HUES64 (cell line): ENCODE measurements at regions not wholly inside any gene's neighbourhood (a gene's known extent, or its start where the extent isn't known, plus 50 kb on each side); places are given as distances from the start of the nearest gene placed in this dataset.

Experiments used
- H3K27ac ChIP-seq: 2 replicates; pipeline ENCODE4 v1.7.0; 2013; ENCODE audit warnings: low read depth, low read length, inconsistent platforms
- H3K27me3 ChIP-seq: 2 replicates; pipeline ENCODE4 v1.6.1; 2013; ENCODE audit warnings: mild to moderate bottlenecking, low read length; ENCODE audit not compliant: insufficient read depth
- H3K36me3 ChIP-seq: 2 replicates; pipeline ENCODE4 v1.6.1; 2013; ENCODE audit warnings: mild to moderate bottlenecking, low read length; ENCODE audit not compliant: insufficient read depth
- H3K4me1 ChIP-seq: 2 replicates; pipeline ENCODE4 v1.6.1; 2013; ENCODE audit warnings: mild to moderate bottlenecking, low read length, moderate library complexity; ENCODE audit not compliant: insufficient read depth
- H3K4me3 ChIP-seq: 2 replicates; pipeline ENCODE4 v1.5.1; 2013; ENCODE audit warnings: mild to moderate bottlenecking, low read length, moderate library complexity
- H3K9ac ChIP-seq: 2 replicates; pipeline ENCODE4 v1.6.1; 2013; ENCODE audit warnings: mild to moderate bottlenecking, low read depth, low read length
- H3K9me3 ChIP-seq: 2 replicates; pipeline ENCODE4 v1.6.1; 2013; ENCODE audit warnings: low read depth, low read length; ENCODE audit not compliant: insufficient read depth
- WGBS: fragments of 150-250, 120-280 bp; methylation state at CpG from one replicate; pipeline ENCODE4 v1.1.7; 2013; ENCODE audit warnings: missing lambda C conversion rate; 5-methylcytosine and 5-hydroxymethylcytosine counted together

GRCh38 chr2:204257781-204258180 is 287.5 kb upstream of the PARD3B start:
- Histone ChIP-seq H3K36me3 (no peaks in the 10 kb centered on the region), H3K9me3 (no peaks in the 10 kb centered on the region), H3K4me3 (no peak overlapping the region), H3K4me1 (peaks cover 25% of the 10 kb centered on the region), H3K27me3 (no peaks in the 10 kb centered on the region), H3K27ac (no peak overlapping the region), H3K9ac (no peak overlapping the region)
- 96% methylated on average over 5 of the region's 5 CpGs for WGBS

GRCh38 chr2:204258890-204259289 is 286.4 kb upstream of the PARD3B start:
- Histone ChIP-seq H3K9me3 (no peaks in the 10 kb centered on the region), H3K27me3 (no peaks in the 10 kb centered on the region), H3K4me3 (no peak overlapping the region), H3K4me1 (peaks cover 28% of the 10 kb centered on the region), H3K27ac (no peak overlapping the region), H3K9ac (no peak overlapping the region), H3K36me3 (no peaks in the 10 kb centered on the region)

- H3K9me3 ChIP-seq, result no peaks in the 10 kb centered on the region
- peak overlapping the region; percentile 19; the same call in 1 of the 2 replicates for H3K9ac ChIP-seq
- 36% methylated on average over 9 of the region's 9 CpGs for WGBS
- H3K27ac ChIP-seq, result no peak overlapping the region
- no peak overlapping the region for H3K4me3 ChIP-seq
- peaks cover 40% of the 10 kb centered on the region for H3K4me1 ChIP-seq
- H3K36me3 ChIP-seq, result no peaks in the 10 kb centered on the region
- no peaks in the 10 kb centered on the region for H3K27me3 ChIP-seq
Observed at GRCh38 chr2:204260162-204260877, 285.0 kb upstream of the PARD3B start.

- Histone ChIP-seq H3K27me3 (no peaks in the 10 kb centered on the region), H3K9ac (no peak overlapping the region), H3K4me1 (peaks cover 43% of the 10 kb centered on the region), H3K4me3 (no peak overlapping the region), H3K27ac (no peak overlapping the region), H3K9me3 (no peaks in the 10 kb centered on the region), H3K36me3 (no peaks in the 10 kb centered on the region)
- 83% methylated on average over 2 of the region's 2 CpGs for WGBS
Observed at GRCh38 chr2:204260901-204261300, 284.4 kb upstream of the PARD3B start.

GRCh38 chr2:204261846-204262245 is 283.4 kb upstream of the PARD3B start:
- 78% methylated on average over 4 of the region's 4 CpGs for WGBS
- Histone ChIP-seq H3K4me3 (no peak overlapping the region), H3K4me1 (peaks cover 43% of the 10 kb centered on the region), H3K27ac (no peak overlapping the region), H3K9me3 (no peaks in the 10 kb centered on the region), H3K9ac (no peak overlapping the region), H3K36me3 (no peaks in the 10 kb centered on the region), H3K27me3 (no peaks in the 10 kb centered on the region)

- no peak overlapping the region for H3K27ac ChIP-seq
Observed at GRCh38 chr2:204264085-204264553, 281.2 kb upstream of the PARD3B start.

GRCh38 chr2:204264621-204265140 is 280.6 kb upstream of the PARD3B start:
- no peaks in the 10 kb centered on the region for H3K9me3 ChIP-seq
- no peak overlapping the region; the same call in 1 of the 2 replicates for H3K27ac ChIP-seq
- no peak overlapping the region; the same call in 1 of the 2 replicates for H3K9ac ChIP-seq
- H3K4me3 ChIP-seq, result no peak overlapping the region
- H3K4me1 ChIP-seq, result peaks cover 33% of the 10 kb centered on the region
- H3K27me3 ChIP-seq, result no peaks in the 10 kb centered on the region
- 77% methylated on average over 5 of the region's 5 CpGs for WGBS
- no peaks in the 10 kb centered on the region for H3K36me3 ChIP-seq

More at GRCh38 chr2:204264085-204264553, 281.2 kb upstream of the PARD3B start:
- Histone ChIP-seq H3K27me3 (no peaks in the 10 kb centered on the region), H3K4me3 (no peak overlapping the region), H3K4me1 (peaks cover 36% of the 10 kb centered on the region), H3K9me3 (no peaks in the 10 kb centered on the region), H3K9ac (peak overlapping the region; percentile 15; the same call in 1 of the 2 replicates), H3K36me3 (no peaks in the 10 kb centered on the region)
- WGBS, result 52% methylated on average over 16 of the region's 16 CpGs

- H3K9me3 ChIP-seq, result peaks cover 7% of the 10 kb centered on the region
- 92% methylated on average over 7 of the region's 7 CpGs for WGBS
- H3K4me3 ChIP-seq, result no peak overlapping the region
- no peaks in the 10 kb centered on the region for H3K36me3 ChIP-seq
- no peak overlapping the region for H3K27ac ChIP-seq
- H3K27me3 ChIP-seq, result no peaks in the 10 kb centered on the region
- H3K9ac ChIP-seq, result no peak overlapping the region
- H3K4me1 ChIP-seq, result peaks cover 28% of the 10 kb centered on the region
Observed at GRCh38 chr2:204265681-204266181, 279.5 kb upstream of the PARD3B start.

- H3K27me3 ChIP-seq, result no peaks in the 10 kb centered on the region
- H3K4me1 ChIP-seq, result peaks cover 31% of the 10 kb centered on the region
- WGBS, result 97% methylated on average over 5 of the region's 5 CpGs
- peaks cover 10% of the 10 kb centered on the region for H3K9me3 ChIP-seq
- H3K4me3 ChIP-seq, result no peak overlapping the region
- H3K36me3 ChIP-seq, result no peaks in the 10 kb centered on the region
- no peak overlapping the region for H3K9ac ChIP-seq
- no peak overlapping the region for H3K27ac ChIP-seq
Observed at GRCh38 chr2:204268458-204268857, 276.8 kb upstream of the PARD3B start.

- Histone ChIP-seq H3K27ac (no peak overlapping the region), H3K4me1 (peaks cover 33% of the 10 kb centered on the region), H3K27me3 (no peaks in the 10 kb centered on the region), H3K9ac (no peak overlapping the region), H3K9me3 (peaks cover 10% of the 10 kb centered on the region), H3K36me3 (no peaks in the 10 kb centered on the region), H3K4me3 (no peak overlapping the region)
- WGBS, result 87% methylated on average over 3 of the region's 3 CpGs
Observed at GRCh38 chr2:204268971-204269370, 276.3 kb upstream of the PARD3B start.

- peak overlapping the region; percentile 86 for H3K27ac ChIP-seq
- peaks cover 26% of the 10 kb centered on the region for H3K4me1 ChIP-seq
- H3K36me3 ChIP-seq, result no peaks in the 10 kb centered on the region
- H3K27me3 ChIP-seq, result no peaks in the 10 kb centered on the region
- 50% methylated on average over 3 of the region's 3 CpGs for WGBS
- 0 out of 2 replicates have a peak overlapping the region, but pooled peaks have one; percentile 12 for H3K9ac ChIP-seq
- H3K4me3 ChIP-seq, result no peak overlapping the region
- peaks cover 10% of the 10 kb centered on the region for H3K9me3 ChIP-seq
Observed at GRCh38 chr2:204272089-204272488, 273.2 kb upstream of the PARD3B start.
